Neuronal stem cell (in vitro differentiated cells): ENCODE measurements at regions not wholly inside any gene's neighbourhood (a gene's known extent, or its start where the extent isn't known, plus 50 kb on each side); places are given as distances from the start of the nearest gene placed in this dataset.
A peak's percentile ranks its signal among the peaks of the same experiment; 100 is the strongest.

Experiments
- DNase-seq: peaks from one replicate; pipeline ENCODE4 v3.0.0-alpha.2; 2013; ENCODE audit warnings: low spot score
- H2AFZ ChIP-seq: one replicate; pipeline ENCODE4 v1.6.1; 2013; ENCODE audit warnings: mild to moderate bottlenecking, low read length, inconsistent platforms
- H2AK5ac ChIP-seq: 2 replicates; pipeline ENCODE4 v1.6.1; 2013; ENCODE audit warnings: low read depth, mild to moderate bottlenecking, inconsistent platforms, low read length, moderate library complexity, mixed read lengths
- H2BK120ac ChIP-seq: 2 replicates; pipeline ENCODE4 v1.6.1; 2013; ENCODE audit warnings: low read depth, mild to moderate bottlenecking, inconsistent platforms, low read length, moderate library complexity, mixed read lengths
- H2BK12ac ChIP-seq: one replicate; pipeline ENCODE4 v1.6.1; 2013; ENCODE audit warnings: low read length, inconsistent platforms
- H2BK15ac ChIP-seq: 2 replicates; pipeline ENCODE4 v1.6.1; 2013; ENCODE audit warnings: mild to moderate bottlenecking, low read length, inconsistent platforms, mixed read lengths
- H2BK5ac ChIP-seq: one replicate; pipeline ENCODE4 v1.6.1; 2013; ENCODE audit warnings: inconsistent platforms, mild to moderate bottlenecking, low read length, moderate library complexity
- H3K14ac ChIP-seq: one replicate; pipeline ENCODE4 v1.6.1; 2013; ENCODE audit warnings: low read length, inconsistent platforms
- H3K18ac ChIP-seq: 2 replicates; pipeline ENCODE4 v1.6.1; 2013; ENCODE audit warnings: low read length, inconsistent platforms
- H3K23ac ChIP-seq: 2 replicates; pipeline ENCODE4 v1.6.1; 2013; ENCODE audit warnings: low read depth, mild to moderate bottlenecking, mixed read lengths, low read length, inconsistent platforms; ENCODE audit not compliant: poor library complexity
- H3K27ac ChIP-seq: replicated peaks from 3 replicates; pipeline ENCODE4 v1.5.1; 2013; ENCODE audit warnings: low read length, inconsistent platforms
- H3K27me3 ChIP-seq, 3 experiments: 2 replicates each; pipeline ENCODE4 v1.6.1; 2013; ENCODE audit warnings: low read length in 3 of 3, mild to moderate bottlenecking in 2 of 3, inconsistent platforms in 1 of 3, low read depth in 1 of 3, mixed read lengths in 1 of 3, moderate library complexity in 1 of 3; ENCODE audit not compliant: control insufficient read depth in 3 of 3, insufficient read depth in 3 of 3
- H3K36me3 ChIP-seq, 2 donors: replicated peaks in 1 of 2; 2 replicates each; pipeline ENCODE4 v1.6.1; 2013; ENCODE audit warnings: low read length in 2 of 2; ENCODE audit not compliant: control insufficient read depth in 2 of 2, insufficient read depth in 2 of 2
- H3K4ac ChIP-seq: 2 replicates; pipeline ENCODE4 v1.6.1; 2013; ENCODE audit warnings: inconsistent platforms, mild to moderate bottlenecking, low read length, moderate library complexity
- H3K4me1 ChIP-seq, 2 donors: 1 replicate in 1 of 2; 2 replicates in 1 of 2; pipeline ENCODE4 v1.6.1; 2013; ENCODE audit warnings: low read length in 2 of 2, low read depth in 1 of 2; ENCODE audit not compliant: control insufficient read depth in 2 of 2, insufficient read depth in 1 of 2
- H3K4me2 ChIP-seq: one replicate; pipeline ENCODE4 v1.6.1; 2013; ENCODE audit warnings: mild to moderate bottlenecking, low read length, inconsistent platforms; ENCODE audit not compliant: insufficient read depth, poor library complexity, severe bottlenecking
- H3K4me3 ChIP-seq, 2 donors: 2 replicates each; pipeline ENCODE4 v1.5.1; 2013; ENCODE audit warnings: low read length in 2 of 2, mild to moderate bottlenecking in 2 of 2, inconsistent platforms in 1 of 2, moderate library complexity in 1 of 2
- H3K79me1 ChIP-seq: one replicate; pipeline ENCODE4 v1.6.1; 2013; ENCODE audit warnings: low read depth, mild to moderate bottlenecking, inconsistent platforms, low read length, moderate library complexity
- H3K9ac ChIP-seq: one replicate; pipeline ENCODE4 v1.6.1; 2013; ENCODE audit warnings: mild to moderate bottlenecking, low read depth, low read length, inconsistent platforms; ENCODE audit not compliant: poor library complexity
- H3K9me3 ChIP-seq, 2 donors: replicated peaks in 1 of 2; 2 replicates each; pipeline versions ENCODE3 to v1.6.1; 2013; ENCODE audit warnings: low read length in 2 of 2, mild to moderate bottlenecking in 2 of 2, inconsistent platforms in 1 of 2, low read depth in 1 of 2, mixed read lengths in 1 of 2, moderate library complexity in 1 of 2; ENCODE audit not compliant: control insufficient read depth in 2 of 2, insufficient read depth in 1 of 2
- H4K8ac ChIP-seq: one replicate; pipeline ENCODE4 v1.6.1; 2013; ENCODE audit warnings: low read depth, mild to moderate bottlenecking, inconsistent platforms, low read length, moderate library complexity
- H4K91ac ChIP-seq: one replicate; pipeline ENCODE4 v1.6.1; 2013; ENCODE audit warnings: low read length, low read depth, mild to moderate bottlenecking, inconsistent platforms; ENCODE audit not compliant: poor library complexity
- WGBS, 2 donors: extraction: QIAGEN DNeasy Blood & Tissue Kit; methylation state at CpG; one replicate each; pipeline ENCODE4 v1.1.7; 2013; ENCODE audit warnings: missing lambda C conversion rate in 2 of 2, mixed read lengths in 1 of 2; ENCODE audit not compliant: insufficient read length in 2 of 2, insufficient replicate concordance in 1 of 2; ENCODE audit errors: extremely low coverage in 2 of 2; 5-methylcytosine and 5-hydroxymethylcytosine counted together

DNA sequence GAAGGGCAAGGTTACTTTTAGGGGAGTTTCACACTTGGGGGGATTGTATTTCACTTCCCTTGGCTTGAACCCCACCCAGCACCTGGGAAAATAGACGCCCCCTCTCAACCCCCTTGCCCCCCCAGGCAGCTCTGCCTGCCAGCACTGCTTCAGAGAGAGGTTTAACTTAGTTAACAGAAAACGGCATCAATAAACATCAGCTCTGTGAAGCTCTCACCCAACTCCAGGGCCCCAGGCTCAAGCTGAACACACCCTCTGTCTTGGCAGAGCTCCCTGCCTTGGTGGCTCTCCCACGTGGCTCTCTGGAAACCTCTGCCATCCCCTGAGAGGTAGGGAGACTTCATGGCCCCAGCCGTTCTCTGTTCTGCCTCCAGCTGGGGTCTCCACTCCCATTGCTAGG, 244.1 kb downstream of the ACKR3 start:
- no peak for DNase-seq
- no CpG with 5 or more reads among the region's 4 CpGs for WGBS, 2 donors
- H3K27ac ChIP-seq, result no peak overlapping the region

DNA sequence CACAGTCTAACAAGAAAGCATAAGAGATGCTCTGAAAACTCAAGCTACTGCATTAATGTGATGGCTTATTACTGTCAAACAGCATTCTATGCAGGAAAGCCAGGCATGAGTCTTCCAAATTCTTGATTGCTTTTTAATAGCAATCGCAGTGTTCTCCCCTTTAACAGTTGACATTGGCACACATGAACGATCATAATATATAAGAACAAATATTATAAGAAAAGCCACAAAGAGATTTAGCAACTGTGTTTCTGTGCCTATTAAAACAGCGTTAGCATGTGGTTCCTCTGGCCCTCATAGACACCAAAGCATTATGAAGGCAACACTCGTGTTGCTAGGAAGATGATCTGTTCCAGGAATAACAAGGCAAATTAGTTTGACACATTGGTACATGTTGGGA, 245.0 kb downstream of the ACKR3 start:
- no peak overlapping the region for H3K9ac ChIP-seq
- H4K91ac ChIP-seq, result no peak overlapping the region
- no peaks in the 10 kb centered on the region for H3K27me3 ChIP-seq
- H3K4ac ChIP-seq, result no peak overlapping the region
- no peaks in the 10 kb centered on the region for H3K36me3 ChIP-seq
- no peak overlapping the region for H4K8ac ChIP-seq
- no peak overlapping the region for H3K14ac ChIP-seq
- no peak overlapping the region for H2AK5ac ChIP-seq
- peaks cover 3 to 6% of the 10 kb centered on the region in 2 donors for H3K9me3 ChIP-seq
- no peak overlapping the region for H3K23ac ChIP-seq
- WGBS, 2 donors, result no CpG with 5 or more reads among the region's 4 CpGs
- H2BK15ac ChIP-seq, result no peak overlapping the region
- no peak overlapping the region for H3K4me3 ChIP-seq
- no peak overlapping the region for H2AFZ ChIP-seq
- H3K4me1 ChIP-seq, result peaks cover 0 to 6% of the 10 kb centered on the region in 2 donors
- H2BK5ac ChIP-seq, result no peak overlapping the region
- no peak overlapping the region for H3K4me2 ChIP-seq
- no peak overlapping the region for H2BK120ac ChIP-seq
- H2BK12ac ChIP-seq, result no peak overlapping the region
- no peak overlapping the region for H3K18ac ChIP-seq
- no peaks in the 10 kb centered on the region for H3K79me1 ChIP-seq
- H3K27ac ChIP-seq, result no peak overlapping the region
- no peak for DNase-seq

More for the DNA sequence above, 244.1 kb downstream of the ACKR3 start:
- peak overlapping the region; percentile 21 for H3K18ac ChIP-seq
- no peaks in the 10 kb centered on the region for H3K79me1 ChIP-seq
- H2BK5ac ChIP-seq, result no peak overlapping the region
- no peak overlapping the region for H3K14ac ChIP-seq
- no peak overlapping the region for H3K23ac ChIP-seq
- peak overlapping the region; percentile 79 for H2AFZ ChIP-seq
- H2AK5ac ChIP-seq, result no peak overlapping the region
- H3K4me3 ChIP-seq, result no peak overlapping the region
- H2BK15ac ChIP-seq, result no peak overlapping the region
- no peak overlapping the region for H4K91ac ChIP-seq
- no peak overlapping the region for H3K4ac ChIP-seq
- H3K4me2 ChIP-seq, result no peak overlapping the region
- H3K4me1 ChIP-seq, result peaks cover 0 to 6% of the 10 kb centered on the region in 2 donors
- H4K8ac ChIP-seq, result no peak overlapping the region
- H3K36me3 ChIP-seq, result no peaks in the 10 kb centered on the region
- H3K9ac ChIP-seq, result no peak overlapping the region
- H3K27me3 ChIP-seq, result no peaks in the 10 kb centered on the region
- peaks cover 5 to 14% of the 10 kb centered on the region in 2 donors for H3K9me3 ChIP-seq
- no peak overlapping the region for H2BK120ac ChIP-seq
- no peak overlapping the region for H2BK12ac ChIP-seq

GRCh38 chr2:236815746-236816145, 246.1 kb downstream of the ACKR3 start:
- no peak overlapping the region for H4K91ac ChIP-seq
- no peaks in the 10 kb centered on the region for H3K27me3 ChIP-seq
- H3K79me1 ChIP-seq, result no peaks in the 10 kb centered on the region
- H3K4me2 ChIP-seq, result no peak overlapping the region
- no peak overlapping the region for H2BK15ac ChIP-seq
- H3K14ac ChIP-seq, result no peak overlapping the region
- no peak overlapping the region for H3K9ac ChIP-seq
- DNase-seq, result no peak
- H2AFZ ChIP-seq, result no peak overlapping the region
- no CpG with 5 or more reads among the region's 8 CpGs for WGBS, 2 donors
- no peaks in the 10 kb centered on the region for H3K36me3 ChIP-seq
- no peak overlapping the region for H4K8ac ChIP-seq
- H3K27ac ChIP-seq, result no peak overlapping the region
- no peak overlapping the region for H3K23ac ChIP-seq
- H2BK120ac ChIP-seq, result no peak overlapping the region
- H3K4me3 ChIP-seq, result no peak overlapping the region
- no peaks in the 10 kb centered on the region for H3K9me3 ChIP-seq
- no peak overlapping the region for H2BK12ac ChIP-seq
- no peak overlapping the region for H2BK5ac ChIP-seq
- H3K18ac ChIP-seq, result peak overlapping the region; percentile 83
- no peak overlapping the region for H3K4ac ChIP-seq
- peak overlapping the region; percentile 58 for H2AK5ac ChIP-seq
- H3K4me1 ChIP-seq, result peaks cover 0 to 6% of the 10 kb centered on the region in 2 donors

DNA sequence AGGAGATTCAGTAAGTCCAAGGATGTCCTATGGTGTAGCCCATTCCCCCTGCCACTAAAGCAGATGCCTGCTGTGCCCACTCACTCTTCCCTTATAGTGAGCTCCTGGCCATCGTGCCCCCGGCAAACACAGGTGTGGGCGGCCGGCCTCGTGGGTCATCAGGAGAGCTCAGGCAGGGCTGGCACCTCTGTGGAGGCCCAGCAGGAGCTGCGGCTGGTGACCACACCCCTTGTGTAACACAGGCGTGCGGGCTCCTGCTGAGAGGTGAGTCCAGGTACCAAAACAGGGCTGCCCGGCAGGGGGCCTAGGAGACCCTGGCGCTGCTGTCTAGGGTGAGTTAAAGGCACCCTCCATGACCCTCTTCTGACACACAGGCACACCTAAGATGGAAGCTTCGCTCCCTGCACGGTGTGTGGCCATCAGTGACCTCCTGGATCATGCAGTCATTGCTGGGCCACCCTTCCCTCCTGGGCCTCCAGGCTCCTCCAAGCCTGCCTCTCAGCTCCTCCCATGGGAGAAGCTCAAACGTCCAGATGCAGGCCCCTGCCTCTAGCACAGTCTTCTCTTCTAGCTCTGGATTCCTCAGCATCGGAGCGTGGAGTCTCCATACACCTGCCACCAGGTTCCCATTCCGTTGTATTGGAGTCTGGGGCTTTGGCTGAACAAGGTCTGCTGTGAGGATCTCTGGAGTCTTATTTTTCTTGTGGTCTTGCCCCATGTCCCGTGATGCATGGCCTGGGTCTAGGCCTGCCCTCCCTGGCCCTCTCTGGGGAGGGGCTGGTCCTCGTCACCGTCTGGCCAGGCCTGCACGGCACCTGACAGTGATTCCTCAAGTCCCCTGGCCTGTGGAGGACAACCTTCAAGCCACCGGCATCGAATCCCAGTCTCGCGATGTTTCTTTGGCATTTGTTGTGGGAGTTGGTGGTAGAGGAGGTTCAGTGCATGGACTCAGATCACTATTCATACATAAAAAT, 246.9 kb downstream of the ACKR3 start:
- no peak overlapping the region for H4K91ac ChIP-seq
- H2AFZ ChIP-seq, result no peak overlapping the region
- no peak overlapping the region for H2BK5ac ChIP-seq
- H3K14ac ChIP-seq, result peak overlapping the region; percentile 12
- no peak overlapping the region for H2BK12ac ChIP-seq
- H3K9me3 ChIP-seq, result peaks cover 0 to 2% of the 10 kb centered on the region in 2 donors
- H3K4me3 ChIP-seq, result no peak overlapping the region
- WGBS, 2 donors, result no CpG with 5 or more reads among the region's 24 CpGs
- no peak overlapping the region for H3K23ac ChIP-seq
- no peak overlapping the region for H3K4ac ChIP-seq
- no peaks in the 10 kb centered on the region for H3K27me3 ChIP-seq
- peak overlapping the region; percentile 41 for H2AK5ac ChIP-seq
- H2BK15ac ChIP-seq, result no peak overlapping the region
- H3K4me1 ChIP-seq, result peaks cover 0 to 6% of the 10 kb centered on the region in 2 donors
- no peak overlapping the region for H3K4me2 ChIP-seq
- H3K79me1 ChIP-seq, result no peaks in the 10 kb centered on the region
- H4K8ac ChIP-seq, result no peak overlapping the region
- no peak overlapping the region for H3K9ac ChIP-seq
- peaks cover 0 to 1% of the 10 kb centered on the region in 2 donors for H3K36me3 ChIP-seq
- H2BK120ac ChIP-seq, result no peak overlapping the region
- no peak overlapping the region for H3K27ac ChIP-seq
- H3K18ac ChIP-seq, result peak overlapping the region; percentile 33
- DNase-seq, result no peak
